Smooth muscle cell (in vitro differentiated cells): ENCODE measurements at regions not wholly inside any gene's neighbourhood (a gene's known extent, or its start where the extent isn't known, plus 50 kb on each side); places are given as distances from the start of the nearest gene placed in this dataset.

Experiments
- DNase-seq: peaks from one replicate; lab custom pipeline; 2025; ENCODE audit not compliant: unreplicated experiment; lab: John Stamatoyannopoulos, UW
- H2AFZ ChIP-seq: fragments of 200-600 bp; sonication (generic); 2 replicates; pipeline ENCODE4 v1.6.0; 2016; ENCODE audit warnings: antibody characterized with exemption, low read depth, mild to moderate bottlenecking
- H3F3A ChIP-seq: fragments of 200-600 bp; sonication (generic); 2 replicates; pipeline ENCODE4 v1.6.0; 2017; ENCODE audit warnings: antibody characterized with exemption, low read depth
- H3K27ac ChIP-seq: fragments of 200-600 bp; sonication (generic); 2 replicates; pipeline ENCODE4 v1.5.1; 2016; ENCODE audit warnings: low read depth, mild to moderate bottlenecking
- H3K27me3 ChIP-seq: fragments of 200-600 bp; sonication (generic); 2 replicates; pipeline ENCODE4 v1.6.1; 2016; ENCODE audit warnings: low read depth, mild to moderate bottlenecking
- H3K36me3 ChIP-seq: fragments of 200-600 bp; sonication (generic); 2 replicates; pipeline ENCODE4 v1.5.1; 2016; ENCODE audit warnings: low read depth
- H3K4me1 ChIP-seq: fragments of 200-600 bp; sonication (generic); 2 replicates; pipeline ENCODE4 v1.5.1; 2016; ENCODE audit warnings: low read depth
- H3K4me2 ChIP-seq: fragments of 200-600 bp; sonication (generic); 2 replicates; pipeline ENCODE4 v1.6.0; 2016; ENCODE audit warnings: mild to moderate bottlenecking
- H3K4me3 ChIP-seq: fragments of 200-600 bp; sonication (generic); 2 replicates; pipeline ENCODE4 v1.5.1; 2016; ENCODE audit warnings: mild to moderate bottlenecking
- H3K79me2 ChIP-seq: fragments of 200-600 bp; sonication (generic); 2 replicates; pipeline ENCODE4 v1.6.0; 2016; ENCODE audit warnings: low read depth, mild to moderate bottlenecking
- H3K9ac ChIP-seq: fragments of 200-600 bp; sonication (generic); 2 replicates; pipeline ENCODE4 v1.6.0; 2016; ENCODE audit warnings: low read depth
- H3K9me3 ChIP-seq: fragments of 200-600 bp; sonication (generic); replicated peaks from 2 replicates; pipeline ENCODE4 v1.5.1; 2016; ENCODE audit warnings: low read depth
- H4K20me1 ChIP-seq: fragments of 200-600 bp; sonication (generic); 2 replicates; pipeline ENCODE4 v1.6.0; 2016; ENCODE audit warnings: low read depth
- CTCF ChIP-seq: fragments of 200-600 bp; sonication (generic); IDR thresholded peaks from 2 replicates; pipeline ENCODE4 v1.5.1; 2017; ENCODE audit warnings: borderline replicate concordance, mild to moderate bottlenecking, antibody characterized with exemption; ENCODE audit not compliant: insufficient read depth, poor library complexity, severe bottlenecking
- WGBS: methylation state at CpG from one replicate; pipeline ENCODE4 v1.1.7; 2016; ENCODE audit warnings: low lambda C conversion rate; 5-methylcytosine and 5-hydroxymethylcytosine counted together

- 58% methylated on average over 2 of the region's 2 CpGs for whole genome bisulfite sequencing
- Histone ChIP-seq H3K9me3 (no peaks in the 10 kb centered on the region), H3K4me1 (no peaks in the 10 kb centered on the region), H3K9ac (no peak overlapping the region), H3K27ac (no peak overlapping the region), H3F3A (no peaks in the 10 kb centered on the region), H3K4me2 (no peak overlapping the region), H3K4me3 (no peak overlapping the region), H3K36me3 (no peaks in the 10 kb centered on the region), H3K27me3 (no peaks in the 10 kb centered on the region), H2AFZ (no peak overlapping the region), H4K20me1 (no peaks in the 10 kb centered on the region), H3K79me2 (no peaks in the 10 kb centered on the region)
- peak; percentile 54 for TF ChIP-seq CTCF
- no peak for DNase-seq
These were observed 555.5 kb downstream of the CDH9 start for GRCh38 chr5:26482810-26483375.

GRCh38 chr5:26482076-26482809, 556.1 kb downstream of the CDH9 start:
- H3K4me1 ChIP-seq, result no peaks in the 10 kb centered on the region
- no peaks in the 10 kb centered on the region for H3K27me3 ChIP-seq
- no peaks in the 10 kb centered on the region for H3F3A ChIP-seq
- H3K9me3 ChIP-seq, result no peaks in the 10 kb centered on the region
- no peak overlapping the region for H2AFZ ChIP-seq
- DNase-seq, result no peak
- no peak overlapping the region for H3K9ac ChIP-seq
- 84% methylated on average over 5 of the region's 5 CpGs for WGBS
- no peaks in the 10 kb centered on the region for H4K20me1 ChIP-seq
- no peak overlapping the region for H3K4me2 ChIP-seq
- no peak overlapping the region for H3K4me3 ChIP-seq
- H3K27ac ChIP-seq, result no peak overlapping the region
- TF ChIP-seq CTCF, result no peak
- no peaks in the 10 kb centered on the region for H3K79me2 ChIP-seq
- no peaks in the 10 kb centered on the region for H3K36me3 ChIP-seq

GRCh38 chr5:26470439-26470838, 567.9 kb downstream of the CDH9 start:
- no peaks in the 10 kb centered on the region for H3F3A ChIP-seq
- no peak for TF ChIP-seq CTCF
- H3K27me3 ChIP-seq, result no peaks in the 10 kb centered on the region
- DNase-seq, result no peak
- H3K79me2 ChIP-seq, result no peaks in the 10 kb centered on the region
- H3K9ac ChIP-seq, result no peak overlapping the region
- H3K4me3 ChIP-seq, result no peak overlapping the region
- no peaks in the 10 kb centered on the region for H3K36me3 ChIP-seq
- no peaks in the 10 kb centered on the region for H4K20me1 ChIP-seq
- no peaks in the 10 kb centered on the region for H3K9me3 ChIP-seq
- H3K27ac ChIP-seq, result no peak overlapping the region
- no peak overlapping the region for H2AFZ ChIP-seq
- no peaks in the 10 kb centered on the region for H3K4me1 ChIP-seq
- no peak overlapping the region for H3K4me2 ChIP-seq

- Histone ChIP-seq H3K9me3 (no peaks in the 10 kb centered on the region), H3K4me1 (no peaks in the 10 kb centered on the region), H4K20me1 (no peaks in the 10 kb centered on the region), H3K27ac (no peak overlapping the region), H3K4me2 (no peak overlapping the region), H3K79me2 (no peaks in the 10 kb centered on the region), H3K36me3 (no peaks in the 10 kb centered on the region), H3K27me3 (no peaks in the 10 kb centered on the region), H3K4me3 (no peak overlapping the region), H2AFZ (no peak overlapping the region), H3F3A (no peaks in the 10 kb centered on the region), H3K9ac (no peak overlapping the region)
- DNase-seq, result no peak
- no peak for TF ChIP-seq CTCF
- WGBS, result 88% methylated on average over 1 of the region's 1 CpG
These were observed 599.3 kb downstream of the CDH9 start for GRCh38 chr5:26439121-26439520.
